NT2/D1 (cell line): ENCODE measurements at regions not wholly inside any gene's neighbourhood (a gene's known extent, or its start where the extent isn't known, plus 50 kb on each side); places are given as distances from the start of the nearest gene placed in this dataset.

Experiments
- DNase-seq: peaks from one replicate; pipeline ENCODE4 v3.0.0-alpha.2; 2011; ENCODE audit warnings: low read depth, low spot score
- H3K27me3 ChIP-seq: 2 replicates; pipeline ENCODE4 v1.6.0; 2011; ENCODE audit warnings: mild to moderate bottlenecking; ENCODE audit not compliant: insufficient read length, insufficient read depth
- H3K36me3 ChIP-seq: 2 replicates; pipeline ENCODE4 v1.6.1; 2011; ENCODE audit warnings: mild to moderate bottlenecking, low read length, mixed read lengths; ENCODE audit not compliant: insufficient read depth, insufficient read length
- H3K4me1 ChIP-seq: 2 replicates; pipeline ENCODE4 v1.5.1; 2011; ENCODE audit not compliant: insufficient read depth, insufficient read length
- H3K4me3 ChIP-seq: 2 replicates; pipeline ENCODE4 v1.5.1; 2011; ENCODE audit warnings: low read depth; ENCODE audit not compliant: insufficient read length
- H3K9ac ChIP-seq: 2 replicates; pipeline ENCODE4 v1.6.0; 2011; ENCODE audit warnings: low read depth; ENCODE audit not compliant: insufficient read length
- H3K9me3 ChIP-seq: 2 replicates; pipeline ENCODE4 v1.5.1; 2011; ENCODE audit warnings: mild to moderate bottlenecking, low read length; ENCODE audit not compliant: insufficient read depth
- SUZ12 ChIP-seq: IDR thresholded peaks from 2 replicates; pipeline ENCODE4 v1.6.1; 2011; ENCODE audit not compliant: insufficient read length, insufficient read depth; ENCODE audit errors: extremely low read depth
- YY1 ChIP-seq: IDR thresholded peaks from 2 replicates; pipeline ENCODE4 v1.6.1; 2011; ENCODE audit not compliant: insufficient read length, insufficient read depth
- ZNF274 ChIP-seq: IDR thresholded peaks from 2 replicates; pipeline ENCODE4 v1.6.1; 2011; ENCODE audit warnings: mild to moderate bottlenecking, low read depth, low read length

DNA sequence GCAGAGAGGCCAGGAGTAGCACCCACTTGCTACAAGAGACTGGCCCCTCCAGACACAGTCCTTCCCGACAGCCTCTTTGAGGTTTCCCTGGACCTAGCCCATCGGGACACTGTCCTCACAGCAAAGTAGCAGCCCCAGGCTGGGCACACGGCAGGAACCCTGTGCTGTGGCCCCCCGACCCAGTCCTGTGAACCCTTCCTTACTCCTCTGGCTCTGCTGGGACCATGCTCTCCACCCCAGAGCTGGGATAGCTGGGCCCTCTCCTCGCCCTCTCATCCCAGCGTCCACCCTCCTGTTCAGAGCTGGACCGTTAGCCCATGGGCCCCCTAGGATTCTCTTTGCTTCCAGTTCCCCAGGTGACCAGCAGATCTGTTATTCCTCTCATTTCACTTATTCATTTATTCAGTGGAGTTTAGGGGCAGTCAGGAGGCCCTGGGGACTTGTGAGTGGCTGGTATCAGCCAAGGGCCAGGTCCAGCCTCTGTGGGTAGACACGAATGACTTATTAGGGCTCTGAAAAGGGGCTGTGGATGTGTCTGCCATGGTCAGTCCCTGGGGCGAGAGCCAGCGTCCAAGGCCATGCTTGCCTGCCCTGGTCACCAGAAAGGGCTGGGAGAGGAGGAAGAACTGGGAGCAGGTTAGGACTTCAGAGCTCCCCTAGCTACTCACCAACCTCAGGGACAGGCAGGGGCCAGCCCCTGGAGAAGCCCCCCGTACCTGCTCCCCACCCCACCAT lies 117.6 kb upstream of the RUNX3 start:
- Histone ChIP-seq H3K9me3 (peaks cover 6% of the 10 kb centered on the region; the same call in 1 of the 2 replicates), H3K36me3 (no peaks in the 10 kb centered on the region), H3K9ac (no peak overlapping the region), H3K4me3 (no peak overlapping the region), H3K4me1 (peaks cover 11% of the 10 kb centered on the region), H3K27me3 (no peaks in the 10 kb centered on the region)
- DNase-seq: no peak
- TF ChIP-seq YY1: no peak
- TF ChIP-seq SUZ12: no peak
- TF ChIP-seq ZNF274: no peak

GRCh38 chr1:25046194-25046532 lies 116.1 kb upstream of the RUNX3 start:
- Histone ChIP-seq H3K27me3 (no peaks in the 10 kb centered on the region), H3K4me3 (no peak overlapping the region), H3K9me3 (peaks cover 6% of the 10 kb centered on the region; the same call in 1 of the 2 replicates), H3K9ac (no peak overlapping the region), H3K36me3 (no peaks in the 10 kb centered on the region), H3K4me1 (peaks cover 11% of the 10 kb centered on the region)
- no peak for TF ChIP-seq ZNF274
- no peak for TF ChIP-seq YY1
- no peak for TF ChIP-seq SUZ12
- DNase-seq: no peak

DNA sequence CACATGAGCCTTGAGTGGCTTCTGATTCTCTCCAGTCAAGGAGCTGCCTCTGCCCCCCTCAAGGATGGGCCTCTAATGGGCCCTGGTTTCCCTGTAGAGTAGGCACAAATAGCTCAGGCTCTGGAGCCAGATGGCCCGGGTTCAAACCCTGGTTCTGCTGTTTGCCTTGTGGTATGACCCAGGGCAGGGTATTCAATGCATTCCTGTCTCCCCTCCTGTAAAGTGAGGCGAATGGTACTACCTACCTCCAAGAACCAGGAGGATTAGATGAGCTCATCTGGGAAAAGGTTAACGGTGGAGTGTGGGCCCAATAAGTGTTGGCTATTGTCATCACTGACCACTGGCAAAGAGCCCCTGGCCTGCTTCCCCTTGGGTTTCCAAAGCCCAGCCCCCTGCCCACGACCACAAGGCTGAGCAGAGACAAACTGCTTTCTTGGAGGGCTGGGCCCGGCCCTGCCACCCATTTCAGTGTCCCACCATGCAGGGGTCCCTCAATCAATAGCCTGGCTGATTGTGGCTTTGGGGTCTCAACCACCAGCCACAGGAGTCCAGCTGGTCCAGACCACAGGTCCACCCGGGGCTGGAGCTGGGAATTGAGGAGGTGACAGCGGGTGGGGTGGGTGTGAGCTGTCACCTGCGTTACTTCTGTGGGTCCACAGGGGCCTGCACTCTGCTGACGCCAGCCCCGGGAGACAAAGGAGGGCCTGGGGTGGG lies 115.6 kb upstream of the RUNX3 start:
- Histone ChIP-seq H3K9ac (no peak overlapping the region), H3K4me3 (no peak overlapping the region), H3K4me1 (peaks cover 11% of the 10 kb centered on the region), H3K9me3 (peaks cover 6% of the 10 kb centered on the region; the same call in 1 of the 2 replicates), H3K27me3 (no peaks in the 10 kb centered on the region), H3K36me3 (no peaks in the 10 kb centered on the region)
- no peak for TF ChIP-seq SUZ12
- TF ChIP-seq YY1: no peak
- TF ChIP-seq ZNF274: no peak
- DNase-seq: no peak

- Histone ChIP-seq H3K9me3 (peaks cover 6% of the 10 kb centered on the region; the same call in 1 of the 2 replicates), H3K9ac (no peak overlapping the region), H3K4me1 (peaks cover 13% of the 10 kb centered on the region), H3K36me3 (no peaks in the 10 kb centered on the region), H3K4me3 (no peak overlapping the region), H3K27me3 (no peaks in the 10 kb centered on the region)
- DNase-seq: no peak
- no peak for TF ChIP-seq ZNF274
- TF ChIP-seq YY1: no peak
Measured at GRCh38 chr1:25043228-25043580, 113.1 kb upstream of the RUNX3 start.

DNA sequence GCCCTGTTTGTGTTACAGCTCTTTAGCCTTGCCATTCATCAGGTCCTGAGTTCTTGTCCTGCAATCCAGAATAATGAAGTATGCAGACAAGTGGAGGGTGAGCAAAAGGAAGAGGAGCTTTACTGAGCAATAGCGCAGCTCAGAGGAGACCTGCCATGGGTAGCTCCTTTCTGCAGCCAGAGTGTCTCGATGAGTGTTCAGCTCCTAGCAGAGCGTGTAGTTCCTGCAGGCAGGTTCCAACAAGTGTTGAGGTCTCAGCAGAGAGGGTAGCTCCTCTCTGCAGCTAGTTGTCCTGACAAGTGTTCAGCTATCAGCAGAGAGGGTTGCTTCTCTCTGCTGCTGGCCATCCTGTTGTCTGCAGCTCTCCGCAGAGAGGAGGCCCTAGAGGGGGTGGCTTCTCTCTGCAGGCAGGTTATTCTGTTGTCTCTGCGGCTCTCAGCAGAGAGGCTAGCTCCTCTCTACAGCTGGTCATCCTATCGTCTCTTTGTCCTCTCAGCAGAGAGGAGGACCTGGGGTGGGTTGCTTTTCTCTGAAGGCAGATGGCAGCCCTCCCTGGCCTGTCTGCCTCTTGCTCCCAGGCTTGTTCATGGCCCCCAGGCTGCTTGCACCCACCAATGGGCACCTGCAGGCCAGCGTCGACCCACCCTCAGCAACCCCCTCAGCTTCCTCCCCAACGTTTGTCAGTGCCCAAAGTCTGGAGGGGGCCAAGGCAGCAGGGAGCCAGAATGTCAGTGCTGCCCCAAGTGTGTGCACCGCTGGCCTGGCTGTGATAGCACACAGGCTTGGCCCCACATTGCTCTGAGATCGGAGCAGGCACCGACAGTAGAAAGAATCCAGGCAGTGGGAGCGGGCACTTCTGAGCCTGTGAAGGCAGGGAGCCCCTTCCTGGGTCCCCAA lies 112.5 kb upstream of the RUNX3 start:
- H3K27me3 ChIP-seq: no peaks in the 10 kb centered on the region
- peaks cover 6% of the 10 kb centered on the region; the same call in 1 of the 2 replicates for H3K9me3 ChIP-seq
- H3K4me3 ChIP-seq: no peak overlapping the region
- no peaks in the 10 kb centered on the region for H3K36me3 ChIP-seq
- DNase-seq: no peak
- H3K4me1 ChIP-seq: peaks cover 13% of the 10 kb centered on the region
- no peak overlapping the region for H3K9ac ChIP-seq
- no peak for TF ChIP-seq SUZ12

DNA sequence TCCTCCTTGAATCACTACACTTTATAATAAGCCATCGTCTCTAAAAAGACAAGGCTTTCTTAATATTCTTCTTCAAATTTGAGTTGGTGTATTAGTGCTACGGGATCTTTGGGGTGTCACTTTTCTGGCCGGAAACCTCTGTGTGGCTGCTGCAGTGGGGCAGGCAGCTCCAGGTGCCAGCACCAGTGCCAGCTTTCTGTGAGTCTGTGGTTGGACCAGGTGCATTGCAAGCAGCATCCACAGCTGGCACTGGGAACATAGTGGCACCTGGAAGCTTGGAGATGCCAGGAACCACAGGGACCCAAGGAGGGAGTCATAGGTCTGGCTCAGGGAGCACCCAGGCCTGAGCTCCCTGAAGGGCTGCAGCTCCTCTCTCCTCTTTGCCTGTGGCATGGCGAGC lies 111.8 kb upstream of the RUNX3 start:
- Histone ChIP-seq H3K9me3 (peaks cover 6% of the 10 kb centered on the region; the same call in 1 of the 2 replicates), H3K4me3 (no peak overlapping the region), H3K27me3 (no peaks in the 10 kb centered on the region), H3K36me3 (no peaks in the 10 kb centered on the region), H3K9ac (no peak overlapping the region), H3K4me1 (peaks cover 13% of the 10 kb centered on the region)
- TF ChIP-seq YY1 (no peak), ZNF274 (no peak), SUZ12 (no peak)
- DNase-seq: no peak
